OCI-LY1 (cell line): ENCODE measurements at regions not wholly inside any gene's neighbourhood (a gene's known extent, or its start where the extent isn't known, plus 50 kb on each side); places are given as distances from the start of the nearest gene placed in this dataset.

ENCODE experiments used
- CTCF ChIP-seq: fragments of 200-600 bp; sonication (generic), shearing (Covaris generic); IDR thresholded peaks from 2 replicates; pipeline ENCODE4 v1.5.1; 2017; ENCODE audit warnings: mild to moderate bottlenecking, antibody characterized with exemption, low read length, moderate library complexity, mixed read lengths
- EZH2 ChIP-seq: fragments of 200-600 bp; sonication (generic), shearing (Covaris generic); IDR thresholded peaks from 2 replicates; pipeline ENCODE4 v1.8.0; 2017; ENCODE audit warnings: borderline replicate concordance, mixed run types, mild to moderate bottlenecking, antibody characterized with exemption, low read length, moderate library complexity, mixed read lengths

GRCh38 chr3:72322264-72322976, 525.8 kb downstream of the SHQ1 start:
- TF ChIP-seq EZH2 (no peak), CTCF (no peak)
